OCI-M2 (cell line): ENCODE measurements at regions not wholly inside any gene's neighbourhood (a gene's known extent, or its start where the extent isn't known, plus 50 kb on each side); places are given as distances from the start of the nearest gene placed in this dataset.
"Not testable (repeated sequence)": the region's sequence is repeated elsewhere in the genome, so short reads cannot be mapped to it uniquely, and the experiment has no call there.

Source experiments
- DNase-seq: peaks from one replicate; lab custom pipeline; 2025; ENCODE audit not compliant: unreplicated experiment; lab: John Stamatoyannopoulos, UW

DNA sequence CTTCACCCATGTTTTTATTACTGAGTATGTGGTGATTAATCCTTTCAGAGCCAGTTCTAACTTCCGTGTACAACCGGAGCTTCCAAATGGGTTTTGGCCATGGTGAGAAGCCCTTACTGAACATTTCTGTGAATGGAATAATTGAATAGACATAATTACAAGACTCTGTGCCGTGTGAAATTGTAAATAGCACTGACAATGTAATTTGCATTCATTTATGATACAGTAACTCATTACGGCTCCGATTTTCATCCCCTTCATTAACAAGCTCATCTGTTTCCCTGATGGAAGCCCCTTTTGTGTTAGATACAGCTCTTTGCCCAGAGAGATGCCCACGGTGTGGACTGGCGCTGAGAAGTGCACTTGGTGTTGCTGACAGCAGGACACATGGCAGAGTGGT is 891.0 kb downstream of the AACS start:
- DNase-seq: no peak

DNA sequence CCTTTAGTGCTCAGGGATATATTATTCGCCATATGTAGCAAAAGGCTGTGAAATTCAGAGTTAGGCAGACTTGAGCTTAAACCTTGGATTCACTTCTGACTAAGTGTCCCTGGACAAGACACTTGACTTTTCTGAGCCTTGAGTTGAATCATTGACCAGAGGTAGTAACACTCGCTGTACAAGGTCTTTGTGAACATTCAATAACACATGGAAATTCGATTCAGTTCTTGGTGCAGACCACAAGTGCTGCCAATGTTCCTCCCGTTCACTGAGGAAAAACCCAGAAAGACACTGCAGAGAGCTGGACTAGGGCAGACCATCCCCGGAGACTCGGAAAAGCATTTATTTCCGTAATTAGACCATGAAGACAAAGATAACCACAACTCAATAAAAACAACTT is 901.4 kb downstream of the AACS start:
- DNase-seq: no peak

DNA sequence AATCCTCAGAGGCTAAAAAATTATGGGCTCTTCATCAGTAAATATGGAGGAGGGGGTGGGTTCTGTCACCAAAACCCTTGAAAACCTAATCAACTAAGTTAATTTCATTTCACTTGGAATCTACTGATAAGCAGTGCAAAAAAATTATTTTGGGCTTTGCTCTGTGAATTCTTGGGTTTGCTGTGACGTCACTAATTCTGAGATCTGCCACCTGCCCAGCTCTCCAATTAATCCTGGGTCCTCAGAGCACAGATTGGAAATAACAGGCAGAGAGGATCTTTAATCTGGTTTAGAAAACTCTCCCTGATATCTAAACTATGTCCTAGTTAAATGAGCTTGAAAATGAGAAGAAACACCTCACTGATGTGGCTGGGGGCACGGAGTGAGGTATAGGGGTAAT is 903.2 kb downstream of the AACS start:
- DNase-seq: no peak

DNA sequence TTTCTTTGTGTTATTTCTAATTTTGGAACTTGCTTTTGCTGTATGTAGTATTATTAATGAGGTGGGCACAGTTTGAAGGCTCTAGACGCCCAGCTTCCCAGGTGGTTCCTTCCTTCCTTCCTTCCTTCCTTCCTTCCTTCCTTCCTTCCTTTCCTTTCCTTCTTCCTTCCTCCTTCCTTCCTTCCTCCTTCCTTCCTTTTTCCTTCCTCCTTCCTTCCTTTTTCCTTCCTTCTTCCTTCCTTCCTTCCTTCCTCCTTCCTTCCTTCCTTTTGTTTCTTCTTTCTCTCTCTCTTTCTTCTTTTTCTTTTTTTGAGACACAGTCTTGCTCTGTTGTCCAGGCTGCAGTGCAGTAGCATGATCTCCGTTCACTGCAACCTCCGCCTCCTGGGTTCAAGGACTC is 906.7 kb downstream of the AACS start:
- DNase-seq: no peak

DNA sequence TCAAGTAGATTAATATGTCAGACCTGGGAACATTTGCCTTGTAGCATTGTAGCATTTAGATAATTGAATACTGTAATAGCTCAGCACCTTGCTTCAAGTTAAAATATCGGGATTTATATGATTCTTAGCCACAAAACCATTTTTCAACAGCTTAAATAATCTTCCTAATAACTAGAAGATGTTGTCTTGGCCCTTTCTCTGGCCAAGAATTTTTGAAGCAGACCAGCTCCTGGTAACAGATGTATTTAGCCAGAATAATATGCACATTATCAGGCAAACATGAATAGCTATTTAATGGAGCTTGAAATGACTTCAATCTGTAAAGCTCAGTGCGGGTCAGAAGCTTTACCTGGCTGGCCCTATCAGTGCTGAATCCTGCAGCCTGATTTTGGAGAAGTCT is 913.1 kb downstream of the AACS start:
- DNase-seq: no peak

DNA sequence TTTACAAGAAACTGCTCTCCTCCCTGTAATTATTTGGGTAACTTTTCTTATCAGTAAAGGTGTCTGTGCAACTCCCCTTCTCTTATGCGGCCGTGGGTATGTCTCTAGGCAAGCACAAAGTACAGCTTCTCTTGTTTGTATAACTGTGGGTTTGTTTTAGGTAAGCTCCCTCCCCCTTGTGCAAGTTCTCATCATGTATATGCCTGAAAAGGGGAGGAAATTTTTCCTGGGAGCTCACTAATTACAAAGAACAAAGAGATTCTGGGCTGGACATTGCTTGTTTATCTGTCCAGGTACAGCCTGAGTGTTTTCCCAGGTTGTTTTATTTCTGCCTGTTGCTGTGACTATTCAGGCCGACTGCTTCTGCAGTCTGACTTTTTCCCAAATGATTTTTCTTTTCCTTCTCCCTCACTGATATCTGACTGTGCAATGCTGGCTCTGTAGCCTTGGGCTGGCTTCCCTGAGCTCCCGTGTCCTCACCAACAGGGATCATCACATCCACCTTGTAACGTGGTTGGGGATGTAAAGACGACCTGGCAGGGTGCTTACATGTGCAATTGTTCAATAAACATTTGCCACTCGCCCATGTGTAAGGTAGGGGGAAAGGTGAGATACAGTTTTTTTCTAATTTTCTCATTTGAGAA is 916.5 kb downstream of the AACS start:
- DNase-seq: no peak

DNA sequence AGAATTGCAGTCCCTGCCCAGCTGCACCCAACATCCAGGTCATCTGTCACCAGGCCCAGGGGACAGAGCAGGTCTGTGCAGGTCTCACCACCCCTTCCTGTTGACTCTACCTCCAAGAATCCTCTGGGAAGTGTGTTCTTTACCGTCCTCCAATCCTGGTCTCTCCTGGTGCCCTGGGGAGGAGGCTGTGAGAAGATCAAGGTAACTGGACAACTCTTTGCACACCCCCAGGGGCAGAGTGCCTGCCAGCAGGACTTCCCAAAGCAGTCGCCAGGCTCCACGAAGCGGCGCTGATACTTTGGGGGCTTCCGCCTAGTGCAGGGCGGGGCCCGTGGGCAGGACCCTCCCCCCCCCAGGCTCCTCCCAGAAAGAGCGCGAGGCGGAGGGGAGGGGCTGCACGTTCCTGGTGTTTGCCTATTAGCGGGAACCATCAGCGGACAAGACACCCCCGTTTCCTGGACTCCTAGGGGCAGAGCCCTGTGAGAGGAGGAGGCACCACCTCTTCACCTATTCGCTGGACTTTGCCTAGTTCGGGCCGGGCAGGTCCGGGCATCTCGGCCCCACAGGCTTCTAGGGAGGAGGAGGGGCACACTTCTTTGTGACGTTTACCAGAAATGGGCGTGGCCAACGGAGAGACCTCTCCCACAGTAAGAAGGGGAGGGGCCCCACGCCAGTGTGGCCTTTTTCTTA is 918.0 kb downstream of the AACS start:
- no peak for DNase-seq

DNA sequence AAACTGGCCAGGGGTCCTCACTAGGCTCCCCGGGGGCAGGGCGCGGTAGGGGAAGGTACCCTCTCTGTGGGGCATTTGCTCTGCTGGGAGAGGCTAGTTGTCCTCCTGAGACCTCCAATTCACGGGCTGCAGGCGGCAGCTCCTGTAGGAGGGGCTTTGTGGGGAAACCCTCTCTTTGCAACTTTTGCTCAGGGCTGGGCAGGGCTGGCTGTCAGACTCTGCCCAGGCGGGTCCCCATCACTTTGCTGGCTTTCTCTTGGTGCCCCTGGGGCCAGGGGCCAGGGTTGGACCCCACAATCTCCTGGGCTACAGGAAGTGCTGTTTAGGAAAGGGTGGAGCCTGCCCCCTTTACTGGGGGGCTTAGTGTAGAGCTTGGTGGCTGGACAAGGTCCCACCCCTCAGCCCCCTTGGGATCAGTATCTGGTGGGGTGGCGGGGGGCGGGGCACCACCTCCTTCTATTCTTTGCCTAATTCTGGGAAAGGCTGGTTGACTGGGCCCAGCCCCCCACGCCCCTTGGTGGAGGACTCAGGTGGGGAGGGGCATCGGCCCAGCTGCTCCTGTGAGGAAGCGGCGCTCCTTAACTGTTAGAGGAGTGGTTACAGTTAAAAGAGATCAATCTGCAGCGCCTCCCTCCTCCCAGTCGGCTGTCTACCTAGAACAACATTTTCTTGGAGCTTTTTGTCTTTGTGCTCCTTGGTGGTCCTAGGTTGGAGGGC is 918.7 kb downstream of the AACS start:
- no peak for DNase-seq

DNA sequence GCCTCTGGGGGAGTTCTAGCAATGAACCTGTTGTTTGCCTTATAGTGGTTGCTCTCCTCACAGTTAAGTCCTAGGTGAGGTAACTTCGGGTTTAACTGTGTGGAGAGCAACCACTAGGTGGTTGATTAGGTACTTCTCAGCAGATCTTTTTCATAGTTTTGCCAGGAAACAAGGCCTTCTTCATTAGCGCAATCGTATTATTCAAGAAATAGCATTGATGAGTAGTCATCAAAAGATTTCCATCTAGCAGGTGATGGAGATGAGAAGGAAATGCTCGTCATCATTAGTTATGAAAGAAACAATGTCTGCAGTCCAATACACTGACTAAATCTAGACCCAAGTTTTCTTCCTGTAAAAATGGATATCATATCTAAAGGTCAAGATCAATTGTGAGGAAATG is 923.3 kb downstream of the AACS start:
- DNase-seq: no peak

DNA sequence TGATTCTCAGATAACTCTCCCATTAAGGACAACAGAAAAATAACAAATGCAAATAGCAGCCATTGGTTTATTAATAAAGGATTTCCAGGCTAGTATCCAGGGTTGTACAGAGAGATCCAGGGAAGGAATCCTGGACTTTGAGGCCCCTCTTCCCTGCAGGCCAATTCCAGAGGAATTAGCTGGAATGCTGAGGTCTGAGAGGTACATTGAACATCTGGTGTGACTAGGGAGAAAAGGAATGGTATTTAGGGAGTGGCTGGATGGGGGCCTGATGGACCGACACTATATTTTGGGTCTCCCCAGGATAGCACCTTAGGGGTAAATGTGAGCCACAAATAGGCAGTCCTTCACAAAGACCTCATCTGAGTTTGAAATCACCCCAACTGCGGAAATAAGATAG is 924.5 kb downstream of the AACS start:
- DNase-seq: no peak

DNA sequence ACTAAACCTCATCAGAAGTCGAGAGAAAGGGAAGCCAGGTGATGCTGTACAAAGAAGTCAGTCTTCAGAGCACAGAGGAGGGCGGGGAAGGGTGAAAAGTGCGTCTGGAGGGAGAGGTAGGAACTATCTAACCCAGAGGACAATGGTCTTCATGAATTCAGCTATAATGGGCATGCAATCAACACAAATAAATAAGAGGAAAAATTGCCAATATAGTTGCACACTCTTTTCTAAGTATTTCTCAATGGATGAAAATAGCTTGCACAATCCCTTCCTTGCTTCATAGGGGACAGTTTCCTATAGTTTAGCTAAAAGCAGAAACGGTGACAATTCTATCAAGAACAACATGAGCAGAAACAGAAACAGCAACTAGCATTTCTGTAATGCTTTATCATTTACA is 931.2 kb downstream of the AACS start:
- no peak for DNase-seq

DNA sequence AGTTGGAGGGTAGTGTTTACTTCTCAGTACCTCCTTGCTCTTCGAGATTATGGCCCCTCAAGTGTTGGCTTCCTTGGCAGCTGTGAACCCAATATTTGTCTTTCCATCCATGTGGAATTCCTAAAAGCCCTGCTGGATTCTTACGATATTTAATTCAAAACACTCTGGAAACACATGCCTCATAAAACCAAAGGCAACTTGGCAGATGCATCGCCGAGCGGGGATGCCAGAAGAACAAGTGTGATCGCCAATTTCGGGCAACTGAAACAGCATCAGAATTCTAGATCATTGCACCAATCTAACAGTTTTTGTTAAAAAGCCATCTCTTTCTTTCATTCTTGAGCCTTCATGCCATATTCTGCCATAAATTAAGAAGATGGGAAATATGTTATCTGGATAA is 934.4 kb downstream of the AACS start:
- DNase-seq: no peak

DNA sequence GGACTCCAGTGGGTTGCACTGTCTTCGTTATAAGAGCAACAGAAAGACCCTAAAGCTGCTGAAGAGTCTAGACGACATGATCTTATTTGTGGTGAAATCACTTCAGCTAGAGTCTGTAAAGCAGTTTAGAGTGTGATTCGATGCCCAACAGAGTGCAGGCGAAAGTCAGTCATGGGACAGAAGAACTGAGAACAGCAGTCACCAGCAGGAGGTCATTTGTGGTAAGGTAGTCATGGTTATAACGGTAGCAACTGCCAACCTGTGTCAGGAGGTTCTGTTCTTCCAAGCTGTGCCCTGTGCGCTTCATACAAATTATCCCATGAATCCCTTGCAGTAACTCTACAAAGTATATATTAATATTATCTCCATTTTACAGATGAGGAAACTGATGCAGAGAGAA is 954.1 kb downstream of the AACS start:
- no peak for DNase-seq

DNA sequence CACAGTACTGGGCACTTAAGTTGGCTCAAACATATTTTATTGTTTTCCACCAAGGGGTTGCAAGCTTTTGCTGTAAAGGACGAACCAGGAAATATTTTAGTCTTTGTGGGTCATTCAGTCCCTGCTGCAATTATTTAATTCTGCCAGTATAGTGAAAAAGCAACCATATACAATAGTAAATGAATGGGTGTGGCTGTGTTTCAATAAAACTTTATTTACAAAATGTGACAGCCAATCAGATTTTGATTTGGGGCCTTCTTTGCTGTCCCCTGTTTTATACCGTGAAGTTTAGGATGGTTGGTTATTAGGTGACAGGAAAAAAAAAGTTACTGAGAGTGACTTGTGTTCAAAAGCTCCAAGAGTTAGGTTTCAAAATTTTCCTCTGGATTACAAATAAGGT is 956.4 kb downstream of the AACS start:
- no peak for DNase-seq

DNA sequence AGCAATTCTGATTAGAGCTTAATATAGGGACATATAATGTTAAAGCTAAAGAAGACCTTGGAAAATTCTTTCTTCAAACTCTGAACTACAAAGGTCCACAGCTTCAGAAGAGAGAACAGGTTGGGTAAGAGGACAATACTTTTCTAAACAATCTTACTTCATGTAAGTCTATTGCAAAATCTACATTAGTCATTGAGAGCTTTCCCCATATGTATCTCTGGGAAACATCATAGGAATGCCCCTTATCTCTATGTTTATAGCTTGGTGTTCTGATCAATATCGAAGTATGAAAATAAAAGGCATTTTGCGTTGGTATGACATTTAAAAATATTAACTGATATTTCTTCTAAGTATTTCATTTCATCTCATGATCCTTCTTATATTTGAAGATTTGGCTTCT is 962.6 kb downstream of the AACS start:
- DNase-seq: no peak

DNA sequence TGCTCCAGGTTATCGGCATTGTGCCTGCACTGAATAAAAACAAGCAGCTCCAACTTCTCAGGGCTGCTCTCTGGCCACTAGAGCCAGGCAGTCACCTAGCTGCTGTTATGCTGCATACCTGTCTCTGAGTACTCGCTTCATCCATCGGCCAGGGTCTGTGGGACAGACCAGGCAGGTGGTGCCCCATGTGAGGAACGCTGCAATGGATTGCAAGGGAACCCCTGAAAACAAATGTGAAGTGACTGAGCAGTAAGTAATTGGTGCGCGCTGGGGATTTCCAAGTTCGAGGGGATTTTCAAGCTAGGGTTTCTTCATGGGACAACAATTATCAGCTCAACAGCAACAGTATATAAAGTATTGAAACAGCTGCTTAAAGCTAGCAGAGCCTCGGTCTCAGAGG is 965.3 kb downstream of the AACS start:
- DNase-seq: no peak

DNA sequence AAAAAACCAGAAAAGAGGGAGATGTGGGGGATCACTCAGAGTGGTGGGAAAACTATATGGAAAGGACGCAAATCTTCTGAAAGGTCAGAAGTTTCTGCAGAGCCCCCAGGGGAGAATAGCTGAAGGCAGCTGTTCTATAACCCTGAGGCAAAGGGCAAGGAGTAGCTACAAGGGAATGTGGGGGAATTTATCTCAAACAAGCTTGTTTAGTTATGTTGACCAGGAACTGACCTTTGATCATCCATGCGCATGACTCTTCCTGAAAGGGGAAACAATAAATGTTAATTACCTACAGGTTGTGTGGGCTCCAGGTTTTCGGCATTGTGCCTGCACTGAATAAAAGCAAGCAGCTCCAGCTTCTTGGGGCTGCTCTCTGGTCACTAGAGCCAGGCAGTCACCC is 968.5 kb downstream of the AACS start:
- no peak for DNase-seq

DNA sequence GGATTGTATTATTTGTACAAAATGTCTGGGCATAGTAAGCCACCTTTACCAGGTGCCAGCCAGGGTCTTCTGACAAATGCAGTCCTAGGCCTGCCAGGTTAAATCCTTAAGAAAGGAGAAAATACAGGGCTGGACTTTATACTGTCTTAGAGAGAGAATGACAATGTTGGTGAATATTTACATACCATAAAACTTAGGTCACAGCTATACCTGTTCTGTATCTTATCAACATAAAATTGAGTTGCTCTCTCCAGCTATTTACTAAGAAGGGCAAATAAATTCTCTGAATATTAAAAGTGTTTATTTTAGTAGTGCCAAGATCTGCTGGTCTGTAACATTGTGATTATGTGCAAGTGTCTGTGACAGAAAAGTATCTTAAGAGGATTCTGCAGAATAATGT is 971.1 kb downstream of the AACS start:
- no peak for DNase-seq

DNA sequence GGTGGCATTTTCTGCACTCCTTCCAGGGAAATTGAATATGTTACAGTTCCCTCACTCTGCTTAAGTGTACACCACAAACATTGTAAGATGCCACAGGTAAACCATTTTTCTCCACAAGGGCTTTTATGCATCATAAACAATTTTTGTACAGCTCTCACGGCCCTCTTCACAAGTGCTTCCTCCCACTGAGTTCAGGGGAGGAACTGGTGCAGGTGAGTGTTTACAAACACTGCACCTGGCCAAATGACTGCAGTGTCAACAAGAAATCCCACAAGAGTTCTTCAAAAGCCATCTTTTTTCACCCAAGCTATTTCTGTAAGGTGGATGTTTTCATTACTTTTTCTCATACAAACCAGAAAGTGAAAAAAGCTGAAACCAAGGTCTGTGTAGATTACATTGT is 973.2 kb downstream of the AACS start:
- DNase-seq: no peak

DNA sequence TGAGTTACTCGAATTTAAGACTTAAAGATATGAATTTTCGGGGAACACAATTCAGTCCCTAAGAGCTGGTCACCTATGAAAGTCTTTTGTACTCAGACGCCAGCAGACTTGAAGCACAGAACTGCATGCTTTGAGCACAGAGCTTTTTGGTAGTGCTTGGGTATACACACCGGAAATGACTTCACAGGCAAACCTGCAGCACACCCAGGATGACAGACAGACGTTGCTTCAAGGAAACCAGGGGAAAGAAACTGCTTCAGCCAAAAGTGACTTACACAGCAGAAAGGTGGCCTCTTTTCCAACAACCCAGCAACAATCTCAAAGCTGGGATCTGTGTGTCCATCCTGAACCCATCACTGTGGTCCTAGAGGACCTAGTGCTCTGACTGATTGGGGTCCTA is 975.1 kb downstream of the AACS start:
- DNase-seq: no peak

DNA sequence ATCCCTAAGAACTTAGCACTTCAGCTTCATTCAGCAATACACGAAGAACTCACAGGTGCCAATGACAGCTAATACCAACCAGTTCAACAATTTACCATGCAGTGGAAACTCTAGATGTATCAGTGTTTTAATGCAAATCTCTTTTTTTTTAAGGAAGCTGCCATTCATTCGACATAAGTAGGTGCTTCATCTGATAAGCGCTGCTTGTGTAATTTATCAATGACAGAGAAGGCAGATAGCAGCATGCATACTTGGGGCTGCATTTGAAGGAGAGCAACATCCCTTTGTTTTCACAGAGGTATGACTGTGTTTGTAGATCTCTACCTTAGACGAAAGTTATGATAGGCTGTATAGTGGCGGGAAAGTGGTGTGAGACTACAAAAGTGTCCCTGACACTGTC is 977.1 kb downstream of the AACS start:
- DNase-seq: no peak

DNA sequence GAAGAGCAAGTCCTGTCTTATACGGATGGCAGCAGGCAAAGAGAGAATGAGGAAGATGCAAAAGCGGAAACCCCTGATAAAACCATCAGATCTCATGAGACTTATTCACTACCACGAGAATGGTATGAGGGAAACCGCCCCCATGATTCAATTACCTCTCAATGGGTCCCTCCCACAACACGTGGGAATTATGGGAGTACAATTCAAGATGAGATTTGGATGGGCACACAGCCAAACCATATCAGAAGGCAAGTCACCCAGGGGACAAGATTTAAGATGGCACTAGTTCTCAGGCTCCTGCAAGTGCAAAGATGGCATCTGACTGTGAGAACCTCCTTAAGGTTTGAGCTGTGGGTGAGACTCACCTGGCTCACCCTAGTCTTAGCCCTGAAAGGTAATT is 984.3 kb downstream of the AACS start:
- DNase-seq: not testable (repeated sequence)
